Stimulated activated CD8-positive, alpha-beta memory T cell treated with anti-CD3 and anti-CD28 coated beads, Interleukin-15, amount 100 ng/mL, for 1 hour (primary cell): ENCODE measurements at regions not wholly inside any gene's neighbourhood (a gene's known extent, or its start where the extent isn't known, plus 50 kb on each side); places are given as distances from the start of the nearest gene placed in this dataset.
"Not testable (repeated sequence)": the region's sequence is repeated elsewhere in the genome, so short reads cannot be mapped to it uniquely, and the experiment has no call there.

ENCODE experiments used
- DNase-seq: peaks from one replicate; pipeline ENCODE4 v3.0.0-alpha.2; 2020; ENCODE audit warnings: low read depth

DNA sequence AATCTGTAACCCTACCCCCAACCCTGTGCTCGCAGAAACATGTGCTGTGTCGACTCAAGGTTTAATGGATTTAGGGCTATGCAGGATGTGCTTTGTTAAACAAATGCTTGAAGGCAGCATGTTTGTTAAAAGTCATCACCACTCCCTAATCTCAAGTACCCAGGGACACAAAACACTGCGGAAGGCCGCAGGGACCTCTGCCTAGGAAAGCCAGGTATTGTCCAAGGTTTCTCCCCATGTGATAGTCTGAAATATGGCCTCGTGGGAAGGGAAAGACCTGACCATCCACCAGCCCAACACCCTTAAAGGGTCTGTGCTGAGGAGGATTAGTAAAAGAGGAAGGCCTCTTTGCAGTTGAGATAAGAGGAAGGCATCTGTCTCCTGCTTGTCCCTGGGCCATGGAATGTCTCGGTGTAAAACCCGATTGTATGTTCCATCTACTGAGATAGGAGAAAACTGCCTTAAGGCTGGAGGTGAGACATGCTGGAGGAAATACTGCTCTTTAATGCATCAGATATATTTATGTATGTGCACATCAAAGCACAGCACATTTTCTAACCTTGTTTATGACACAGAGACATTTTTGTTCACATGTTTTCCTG, 94.4 kb downstream of the LSM3 start:
- DNase-seq, result not testable (repeated sequence)

DNA sequence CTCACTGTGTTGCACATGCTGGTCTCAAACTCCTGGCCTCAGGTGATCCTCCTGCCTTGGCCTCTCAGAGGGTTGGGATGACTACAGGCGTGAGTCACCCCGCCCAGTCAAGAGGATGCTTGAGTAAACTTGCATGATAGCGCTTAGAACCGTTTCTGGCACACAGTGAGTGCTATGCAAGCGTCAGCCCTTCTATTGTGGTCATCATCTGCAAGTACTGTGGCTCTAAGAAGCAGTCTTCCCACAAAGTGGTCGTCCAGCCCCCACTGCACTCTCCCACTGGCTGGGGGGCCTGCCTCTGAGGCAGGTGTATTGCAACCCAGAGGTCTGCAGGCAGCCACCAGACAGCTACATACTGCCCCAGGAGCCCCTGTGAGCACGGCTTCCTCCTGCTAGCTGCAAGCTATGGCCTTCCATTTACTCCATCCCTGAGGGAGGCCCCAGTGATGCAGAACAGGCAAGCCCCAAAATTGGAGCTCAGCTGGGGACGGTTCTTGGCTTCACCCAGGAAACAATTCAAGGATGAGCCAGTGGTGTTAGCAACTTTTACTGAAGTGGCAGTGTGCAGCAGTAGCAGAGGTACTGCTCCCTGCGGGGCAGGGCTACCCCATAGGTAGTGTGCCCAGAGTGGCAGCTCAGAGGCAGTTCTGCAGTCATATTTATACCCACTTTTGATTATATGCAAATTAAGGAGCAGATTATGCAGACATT, 95.4 kb downstream of the LSM3 start:
- DNase-seq, result no peak

DNA sequence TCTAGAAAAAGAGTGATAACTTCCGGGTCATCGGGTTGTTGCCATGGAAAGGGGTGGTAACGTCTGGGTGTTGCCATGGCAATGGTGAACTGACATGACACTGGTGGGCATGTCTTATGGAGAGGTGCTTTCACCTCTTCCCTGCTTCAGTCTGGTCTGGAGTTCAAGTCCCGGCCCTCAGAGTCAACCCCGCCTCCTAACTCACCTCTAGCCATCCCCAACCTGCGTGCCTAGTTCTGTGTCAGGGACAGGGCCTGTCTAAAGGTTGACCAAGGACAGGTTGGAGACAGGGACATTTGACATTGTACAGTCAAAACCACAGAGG, 96.0 kb downstream of the LSM3 start:
- no peak for DNase-seq

DNA sequence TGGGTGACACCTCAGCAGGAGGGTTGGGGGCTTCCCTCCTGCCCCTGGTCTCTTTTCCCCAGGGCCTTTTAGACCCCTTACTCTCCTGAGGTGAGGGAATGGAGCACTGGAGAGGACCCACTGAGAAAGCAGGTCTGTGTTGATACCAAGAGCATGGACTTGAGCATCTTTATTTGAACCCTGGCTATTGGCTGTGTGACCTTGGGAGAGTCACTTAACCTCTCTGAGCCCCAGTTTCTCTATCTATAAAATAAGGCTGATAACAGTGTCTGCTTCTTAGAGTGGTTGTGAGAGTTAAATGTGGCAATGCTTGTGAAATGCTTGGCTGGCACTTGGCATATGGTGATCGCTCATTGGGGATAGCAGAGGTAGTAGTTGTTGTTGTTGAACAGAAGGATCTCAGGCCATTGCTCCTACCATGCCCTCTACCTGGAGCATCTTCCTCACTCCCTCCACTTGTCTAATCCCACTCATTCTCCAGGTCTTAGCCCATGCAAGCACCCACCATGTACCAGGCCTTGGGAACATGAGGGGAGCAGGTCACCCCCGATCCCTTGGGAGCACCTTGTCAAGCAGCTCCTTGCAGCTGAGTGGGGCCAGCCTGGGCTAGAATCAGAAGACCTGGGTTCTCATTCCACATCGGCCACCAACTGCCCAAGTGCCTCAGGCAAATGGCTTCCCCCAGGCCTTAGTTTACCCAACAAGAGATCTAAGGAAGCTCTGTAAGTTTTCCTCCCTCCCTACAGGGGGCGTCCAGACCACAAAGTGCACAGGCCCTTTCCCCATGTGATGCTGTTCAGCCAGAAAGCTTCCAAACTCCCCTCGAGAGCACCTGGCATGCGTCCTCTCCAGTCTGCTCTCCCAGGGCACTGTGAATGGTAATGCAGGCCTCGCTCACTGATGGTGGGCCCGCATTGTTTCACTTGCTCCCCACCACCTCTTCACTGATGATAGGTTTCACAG, 96.7 kb downstream of the LSM3 start:
- no peak for DNase-seq

DNA sequence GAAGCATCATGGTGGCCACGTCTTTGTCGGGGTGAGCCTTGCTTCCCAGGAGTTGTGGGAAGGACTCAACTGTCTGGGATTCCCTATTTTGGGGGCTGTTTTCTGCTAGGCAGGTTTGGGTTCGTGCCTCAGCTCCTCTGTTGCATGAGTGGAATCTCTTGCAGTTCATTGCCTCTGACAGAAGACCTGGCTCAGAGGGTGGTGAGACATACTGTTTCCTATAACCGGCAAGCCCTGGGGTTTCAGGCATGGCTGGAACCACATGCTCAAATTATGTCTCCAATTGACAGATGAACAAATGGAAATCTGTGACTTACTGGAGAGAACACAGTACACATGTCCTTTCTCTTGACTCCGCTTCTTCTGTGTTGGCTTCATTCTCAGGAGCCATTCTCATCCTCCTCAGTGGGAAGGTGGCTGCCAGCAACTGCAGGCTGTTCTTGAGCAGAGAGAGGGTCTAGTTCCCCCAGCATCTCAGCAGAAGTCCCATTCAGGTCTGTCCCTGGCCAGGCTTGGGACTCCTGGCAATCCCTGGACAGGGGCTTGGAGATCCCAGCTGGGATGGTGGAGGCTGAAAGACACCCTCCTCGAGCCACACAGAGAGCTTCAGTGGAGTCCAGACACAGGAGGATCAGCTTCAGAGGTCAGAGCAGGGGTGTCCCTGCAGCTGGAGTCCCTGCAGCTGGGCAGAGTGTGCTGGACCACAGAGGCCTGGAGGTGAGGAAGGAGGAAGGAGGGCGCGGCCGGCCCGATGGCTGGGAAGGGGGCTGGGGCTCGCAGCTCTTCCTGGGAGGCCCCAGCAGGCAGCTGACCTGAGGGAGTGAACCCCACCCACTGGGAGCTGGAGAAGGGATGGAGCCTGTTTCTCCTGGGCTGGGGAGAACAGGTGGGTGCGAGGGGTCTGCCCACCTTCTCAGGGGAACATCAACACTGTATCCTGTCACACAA, 97.6 kb downstream of the LSM3 start:
- no peak for DNase-seq

DNA sequence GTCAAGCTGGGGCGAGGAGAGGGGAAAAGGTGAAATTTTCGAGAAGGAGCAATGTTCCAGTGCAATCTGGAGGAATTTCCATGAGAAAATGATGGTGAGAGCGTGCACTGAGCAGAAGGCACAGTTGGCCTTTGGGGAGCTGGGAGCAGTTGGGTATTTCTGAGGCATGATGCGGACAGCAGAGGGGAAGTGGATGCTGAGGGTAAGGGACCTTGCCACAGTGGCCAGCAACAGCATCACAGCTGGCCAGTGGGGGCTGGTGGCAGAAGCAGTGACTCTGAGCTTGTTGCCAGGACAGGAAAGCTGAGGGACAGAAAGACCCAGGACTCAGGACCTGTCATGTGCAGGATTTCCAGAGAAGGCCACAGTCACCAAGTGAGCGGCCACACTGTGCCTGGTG, 98.9 kb downstream of the LSM3 start:
- no peak for DNase-seq

DNA sequence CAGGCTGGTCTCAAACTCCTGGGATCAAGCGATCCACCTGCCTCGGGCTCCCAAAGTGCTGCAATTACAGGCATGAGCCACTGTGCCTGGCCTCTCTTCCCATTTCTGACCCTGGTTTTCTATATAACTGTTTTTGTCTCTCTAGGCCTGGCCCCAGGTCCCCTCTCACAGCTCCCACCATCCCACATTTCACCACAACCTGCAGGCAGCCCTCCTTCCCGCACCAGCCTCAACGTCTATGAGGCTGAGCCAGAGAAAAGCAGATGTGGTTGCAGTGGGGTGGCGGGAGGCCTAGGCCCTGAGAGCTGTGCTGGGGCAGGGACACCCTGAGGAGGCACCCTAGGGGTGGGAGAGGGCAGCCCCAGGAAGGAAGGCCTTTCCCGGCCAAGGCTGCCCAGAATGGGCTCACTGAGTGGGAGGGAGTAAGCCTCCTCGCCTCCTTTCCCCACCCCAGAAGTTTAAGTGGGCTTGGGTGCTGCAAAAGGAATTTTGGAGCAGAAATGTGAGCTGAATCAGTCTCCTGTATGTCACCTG, 99.7 kb downstream of the LSM3 start:
- DNase-seq, result no peak

DNA sequence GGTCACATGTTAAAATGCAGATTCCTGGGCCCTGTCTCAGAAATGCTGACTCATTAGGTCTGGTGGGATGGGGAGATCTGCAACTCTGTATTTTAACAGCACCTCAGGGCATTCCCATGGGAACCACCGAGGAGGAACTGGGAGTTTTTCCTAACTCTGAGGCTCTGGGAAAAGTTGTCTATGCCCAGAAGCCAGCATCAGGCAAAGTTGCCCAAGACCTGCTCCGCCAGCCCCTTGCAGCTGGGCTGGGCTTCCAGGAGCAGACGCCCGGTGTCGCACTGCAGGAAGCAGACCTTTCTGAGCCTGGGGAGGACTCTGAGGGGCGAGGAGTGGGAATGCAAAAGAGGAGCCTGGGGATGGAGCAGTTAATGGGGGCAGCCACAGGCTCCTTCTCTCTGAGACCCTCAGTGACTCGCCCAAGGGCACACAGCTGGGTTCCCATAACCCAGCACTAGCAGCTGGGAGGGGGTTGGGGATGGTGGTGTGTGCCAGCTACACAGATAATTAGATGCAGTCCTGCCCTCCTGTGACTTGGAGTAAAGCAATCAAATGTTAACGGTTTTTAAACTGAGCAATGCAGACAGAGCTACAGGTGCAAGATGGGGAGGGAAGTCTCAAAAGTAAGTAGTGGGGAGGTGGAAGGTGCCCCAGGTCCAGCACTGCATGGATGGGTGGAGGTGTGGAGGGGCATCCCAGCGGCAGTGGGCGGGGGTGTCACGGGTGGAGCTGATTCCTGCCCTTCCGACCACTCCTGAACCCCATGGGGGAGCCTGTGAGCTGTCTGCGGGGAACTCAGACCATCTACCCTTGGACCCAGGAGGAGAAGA, 100.4 kb downstream of the LSM3 start:
- no peak for DNase-seq

DNA sequence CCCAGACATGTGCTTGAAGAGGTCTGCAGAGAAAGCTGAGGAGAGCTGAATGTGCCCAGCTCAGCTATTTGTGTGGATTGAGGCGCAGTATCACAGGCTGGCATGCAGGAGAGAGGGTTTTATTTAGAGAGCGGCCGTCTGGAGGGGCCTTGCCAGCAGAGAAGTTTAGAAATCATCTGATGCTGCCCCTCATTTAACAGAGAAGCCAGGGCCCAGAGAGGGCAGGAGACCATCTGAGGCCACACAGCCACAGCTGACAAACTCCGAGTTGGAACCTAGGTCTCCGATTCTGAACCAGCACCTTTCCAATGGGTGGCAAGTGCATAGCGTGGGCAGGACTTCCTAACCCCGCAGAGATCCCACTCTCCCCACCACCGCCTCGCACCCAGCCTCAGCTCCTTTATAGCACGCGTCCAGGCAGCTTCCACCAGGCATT, 101.0 kb downstream of the LSM3 start:
- DNase-seq, result no peak

DNA sequence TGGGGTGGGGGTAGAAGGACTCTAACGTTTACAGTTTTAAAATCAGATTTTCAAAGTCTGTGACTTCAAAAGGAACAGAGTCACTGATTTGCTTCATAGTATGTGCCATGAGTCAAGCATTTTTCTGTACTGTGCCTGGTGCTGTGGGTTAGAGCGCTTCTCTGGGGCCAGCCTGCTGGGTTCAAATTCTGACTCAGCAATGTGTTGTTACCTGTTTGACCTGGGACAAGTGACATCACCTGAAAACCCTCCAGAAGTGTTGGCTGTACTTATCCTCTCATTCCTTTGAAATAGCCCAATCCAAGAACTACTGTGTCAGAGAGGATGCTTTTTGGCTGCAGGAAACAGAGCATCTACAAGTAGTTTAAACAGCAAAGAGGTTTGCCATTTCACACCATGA, 101.7 kb downstream of the LSM3 start:
- no peak for DNase-seq

DNA sequence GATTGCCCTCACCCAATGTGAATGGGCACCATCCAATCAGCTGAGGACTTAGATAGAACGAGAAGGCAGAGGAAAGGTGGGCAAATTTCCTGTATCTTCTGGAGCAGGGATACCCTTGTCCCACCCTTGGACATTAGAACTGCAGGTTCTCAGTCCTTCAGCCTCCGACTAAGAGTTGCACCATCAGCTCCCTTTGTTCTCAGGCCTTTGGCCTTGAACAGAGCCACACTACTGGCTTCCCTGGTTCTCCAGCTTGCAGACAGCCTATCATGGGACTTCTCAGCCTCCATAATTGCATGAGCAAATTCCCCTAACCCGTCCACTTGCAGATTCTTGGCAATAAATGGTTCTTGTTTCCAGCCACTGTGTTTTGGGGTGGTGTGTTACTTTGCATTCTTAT, 102.4 kb downstream of the LSM3 start:
- no peak for DNase-seq

DNA sequence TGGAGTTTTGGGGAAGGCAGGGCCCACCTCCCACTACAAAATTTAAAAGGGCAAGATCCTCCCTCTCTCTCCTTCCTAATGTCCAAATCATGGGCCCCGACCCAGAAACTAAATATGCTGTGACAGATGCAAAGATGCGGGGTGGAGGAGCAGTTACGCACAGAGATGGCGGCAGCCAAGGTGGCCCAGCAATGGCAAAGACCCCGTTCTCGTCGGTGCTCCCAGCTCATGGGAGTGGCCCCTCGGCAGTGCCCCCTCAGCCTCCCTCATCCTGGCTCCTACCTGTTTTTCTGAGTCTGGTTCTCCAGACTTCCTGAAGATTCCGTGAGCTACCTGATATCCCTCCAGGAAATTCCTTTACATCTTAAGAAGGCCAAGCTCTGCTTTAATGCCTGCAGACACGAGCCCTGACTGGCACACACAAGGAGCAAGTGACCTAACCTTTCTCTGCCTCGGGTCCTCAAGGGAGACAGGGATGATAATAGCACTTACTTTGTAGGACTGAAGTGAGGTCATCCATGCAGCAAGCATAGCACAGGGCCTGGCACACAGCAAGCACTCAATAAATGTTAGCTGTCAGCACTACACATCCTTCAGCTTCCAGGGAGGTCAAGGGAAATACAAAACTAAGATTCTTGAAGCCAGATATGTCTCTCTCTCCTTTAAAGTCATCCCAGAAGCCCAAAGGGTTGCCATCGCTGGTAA, 103.5 kb downstream of the LSM3 start:
- no peak for DNase-seq

DNA sequence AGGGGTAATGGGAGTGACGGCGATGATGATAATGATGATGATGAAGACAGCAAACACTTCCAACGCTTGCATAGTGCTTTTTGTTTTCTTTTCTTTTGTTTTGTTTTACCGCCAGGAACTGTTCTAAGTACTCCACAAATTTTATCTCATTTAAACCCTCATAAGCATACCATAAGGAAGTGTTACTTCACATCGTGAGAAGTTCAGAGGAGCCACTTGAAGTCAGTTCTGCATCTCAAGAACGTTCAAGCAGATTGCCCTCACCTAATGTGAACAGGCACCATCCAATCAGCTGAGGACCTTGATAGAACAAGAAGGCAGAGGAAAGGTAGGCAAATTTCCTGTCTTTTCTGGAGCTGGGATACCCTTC, 104.1 kb downstream of the LSM3 start:
- no peak for DNase-seq

DNA sequence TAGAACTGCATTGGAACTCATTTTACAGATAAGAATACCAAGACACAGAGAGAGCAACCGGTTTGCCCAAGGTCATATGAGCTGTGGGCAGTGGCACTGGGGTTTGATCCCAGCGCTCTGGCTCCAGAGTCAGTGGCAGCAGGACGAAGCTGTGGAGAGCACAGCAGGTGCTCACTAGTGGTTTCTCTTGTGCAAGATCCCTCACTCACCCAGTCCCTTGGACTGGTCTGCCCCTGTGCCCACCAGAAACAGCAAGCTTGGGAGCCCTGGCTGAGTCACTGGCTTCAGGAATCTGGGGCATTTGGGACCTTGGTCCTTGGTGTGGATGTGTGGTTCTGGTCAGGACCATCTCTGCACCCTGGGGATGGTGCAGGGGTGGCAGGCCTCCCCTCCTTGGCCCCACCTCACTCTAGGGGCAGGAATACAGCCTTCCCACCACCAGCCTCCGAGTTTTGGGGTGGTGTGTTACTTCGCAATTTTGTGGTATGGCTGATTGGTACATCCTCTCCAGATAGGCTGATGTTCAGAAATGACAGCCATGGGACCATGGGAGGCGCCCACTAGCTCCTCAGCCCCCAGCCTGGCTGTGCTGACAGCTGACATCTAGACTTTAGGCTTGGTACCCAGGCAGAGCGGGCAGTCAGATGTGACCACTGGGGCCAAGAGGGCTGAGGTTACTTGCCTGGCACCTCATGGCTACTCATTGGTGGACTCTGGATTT, 104.6 kb downstream of the LSM3 start:
- DNase-seq, result no peak

DNA sequence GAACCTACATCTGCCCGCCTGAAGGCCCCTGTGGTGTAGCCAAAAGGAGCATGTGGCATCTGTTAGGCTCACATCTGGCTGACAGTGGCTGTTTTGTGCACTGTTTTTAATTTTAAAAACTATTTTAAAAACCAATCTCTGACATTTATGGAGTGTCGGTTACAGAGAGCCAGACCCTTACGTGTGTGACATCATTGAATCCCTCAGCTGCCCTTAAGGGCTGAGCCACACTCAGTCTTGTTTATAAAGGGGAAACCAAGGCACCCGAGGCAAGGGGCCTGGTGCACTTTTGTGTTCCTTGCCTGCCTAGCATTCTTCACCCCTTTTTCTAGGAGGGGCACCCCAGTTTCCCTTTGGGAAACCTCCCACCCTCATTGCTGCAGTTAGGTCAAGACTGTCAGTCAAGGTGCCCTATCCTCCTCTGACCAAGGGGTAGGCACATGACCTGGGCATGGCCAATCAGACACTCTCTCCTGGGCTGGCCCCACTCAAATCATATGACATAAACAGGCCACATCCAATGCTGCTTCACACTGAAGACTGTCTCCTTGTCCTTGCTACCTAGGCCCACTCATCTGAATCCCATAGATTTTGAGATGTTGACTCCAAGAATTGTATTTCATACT, 105.3 kb downstream of the LSM3 start:
- DNase-seq, result no peak

DNA sequence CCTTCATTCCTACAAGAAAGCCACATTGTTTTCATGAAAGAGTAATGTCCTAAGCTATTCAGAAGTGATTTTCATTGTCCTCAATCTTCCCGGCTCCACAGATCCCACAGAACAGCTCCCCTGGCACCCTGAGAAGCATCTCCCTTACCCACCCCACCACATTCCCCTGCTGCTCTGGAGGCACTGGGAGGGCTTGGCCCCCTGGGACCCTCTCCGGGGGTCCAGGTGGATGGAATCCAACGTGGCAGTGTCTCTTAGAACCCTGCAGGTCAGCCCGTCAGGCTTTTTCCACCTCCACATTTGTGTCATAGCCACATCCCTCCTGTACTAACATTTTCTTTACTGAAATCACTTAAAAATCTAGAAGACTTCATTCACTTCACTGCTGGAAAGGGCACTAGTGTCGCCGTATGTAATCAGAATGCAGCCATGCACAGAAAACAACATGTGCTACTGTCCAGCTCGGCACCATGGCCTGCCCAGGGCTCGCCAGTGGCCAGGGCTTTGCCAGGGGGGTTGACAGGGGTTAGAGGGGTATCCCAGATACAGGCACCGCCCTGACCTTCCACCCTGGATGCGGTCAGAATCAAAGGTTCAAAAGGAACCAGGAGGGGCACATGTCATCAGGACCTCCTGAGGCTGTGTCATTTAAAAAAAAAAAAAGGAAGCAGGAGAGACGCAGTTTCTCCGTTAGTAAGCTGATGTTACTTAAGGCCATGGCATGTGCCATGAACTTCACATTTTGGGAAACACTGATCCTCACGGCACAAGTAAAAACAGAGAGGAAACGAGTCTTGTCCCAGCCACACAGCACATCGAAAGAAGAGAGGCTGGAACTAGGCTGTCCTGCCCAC, 106.3 kb downstream of the LSM3 start:
- DNase-seq, result no peak

DNA sequence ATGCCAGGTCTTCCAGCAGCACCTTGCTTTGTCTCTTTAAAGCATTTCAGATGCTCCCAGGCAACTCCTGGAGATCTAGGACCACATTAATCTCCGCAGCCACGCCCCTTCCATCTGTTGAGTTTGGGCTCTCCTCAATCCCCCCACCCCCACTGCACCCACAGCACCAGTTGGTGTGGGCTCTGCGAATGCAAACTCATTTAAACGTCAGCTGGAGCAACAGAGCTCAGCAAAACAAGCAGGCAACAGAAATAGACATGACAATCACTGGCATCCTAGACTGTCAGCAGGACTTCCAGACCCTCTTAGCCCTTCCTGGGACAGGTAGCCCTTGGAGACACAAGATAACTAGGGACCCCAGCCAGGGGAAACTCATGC, 106.9 kb downstream of the LSM3 start:
- no peak for DNase-seq

DNA sequence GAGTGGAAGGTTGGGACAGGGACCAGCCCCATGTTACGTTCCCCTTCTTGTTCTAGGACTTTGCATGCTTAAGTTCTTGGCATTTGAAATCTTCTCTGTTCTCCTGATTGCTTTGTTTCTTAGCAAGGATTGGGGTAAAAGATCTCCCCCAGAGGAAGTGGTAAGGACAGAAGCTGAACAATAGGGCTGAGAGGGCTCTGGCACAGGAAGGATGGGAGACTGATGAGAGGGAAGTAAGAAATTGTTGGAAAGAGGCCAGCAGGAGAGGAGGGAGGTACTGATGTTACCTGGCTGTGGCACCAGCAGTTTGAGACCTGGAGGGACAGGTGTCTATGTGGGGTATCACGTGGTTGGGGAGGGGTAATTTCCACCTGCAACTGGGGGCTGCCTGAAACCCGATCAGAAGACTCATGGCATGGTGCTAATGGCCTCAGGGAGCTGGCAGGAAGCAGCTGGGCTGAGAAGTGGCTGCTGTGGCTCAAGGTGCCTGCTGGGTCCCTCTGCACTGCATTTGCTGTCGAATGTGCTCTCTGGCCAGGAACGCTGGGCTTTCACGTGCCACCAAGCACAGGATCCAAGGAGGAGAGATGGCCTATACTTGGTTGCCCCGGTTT, 108.4 kb downstream of the LSM3 start:
- no peak for DNase-seq
